NCI-H345 (cell line): ENCODE measurements at regions not wholly inside any gene's neighbourhood (a gene's known extent, or its start where the extent isn't known, plus 50 kb on each side); places are given as distances from the start of the nearest gene placed in this dataset.
"Not testable (repeated sequence)": the region's sequence is repeated elsewhere in the genome, so short reads cannot be mapped to it uniquely, and the experiment has no call there.

Experiments used
- DNase-seq: peaks from one replicate; lab custom pipeline; 2025; lab: John Stamatoyannopoulos, UW

DNA sequence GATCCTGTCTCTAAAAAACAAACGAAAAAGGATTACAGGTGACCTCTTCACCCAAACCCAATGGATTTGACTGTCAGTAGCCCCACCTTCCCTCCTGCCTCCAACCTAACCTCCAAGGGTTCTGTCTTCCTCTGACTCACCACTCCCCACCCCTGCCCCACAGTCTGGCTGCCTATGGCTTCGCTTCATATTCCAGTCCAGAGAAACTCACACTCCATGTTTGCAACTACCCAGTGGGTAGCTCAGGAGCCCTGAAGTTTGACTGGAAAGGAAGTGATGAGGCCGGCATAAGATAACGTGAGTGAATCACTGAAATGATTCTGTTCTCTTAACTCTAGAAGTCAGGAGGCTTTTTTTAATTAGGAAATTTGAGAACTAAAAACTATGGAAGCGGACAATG lies 303.9 kb downstream of the FOXO1 start:
- DNase-seq = no peak

DNA sequence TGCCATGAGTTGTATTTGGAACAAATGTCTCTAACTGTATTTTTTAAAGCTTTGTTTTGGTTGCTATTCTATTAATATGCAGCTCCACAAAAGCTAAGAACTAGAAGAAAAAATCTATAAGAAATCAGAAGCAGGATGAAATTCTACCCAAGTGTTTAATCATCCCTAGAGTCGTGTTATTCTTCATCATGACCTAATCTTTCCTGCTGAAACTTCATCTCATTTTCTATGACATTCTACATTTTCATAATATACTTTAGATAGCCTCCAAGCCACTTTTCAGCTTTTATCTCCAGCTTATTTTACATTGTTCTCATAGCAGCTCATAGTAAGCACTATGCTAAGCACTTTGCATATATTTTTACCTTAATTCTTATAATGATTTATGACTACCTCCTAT lies 302.8 kb downstream of the FOXO1 start:
- no peak for DNase-seq

GRCh38 chr13:40366119-40366518 lies 300.3 kb downstream of the FOXO1 start:
- no peak for DNase-seq

DNA sequence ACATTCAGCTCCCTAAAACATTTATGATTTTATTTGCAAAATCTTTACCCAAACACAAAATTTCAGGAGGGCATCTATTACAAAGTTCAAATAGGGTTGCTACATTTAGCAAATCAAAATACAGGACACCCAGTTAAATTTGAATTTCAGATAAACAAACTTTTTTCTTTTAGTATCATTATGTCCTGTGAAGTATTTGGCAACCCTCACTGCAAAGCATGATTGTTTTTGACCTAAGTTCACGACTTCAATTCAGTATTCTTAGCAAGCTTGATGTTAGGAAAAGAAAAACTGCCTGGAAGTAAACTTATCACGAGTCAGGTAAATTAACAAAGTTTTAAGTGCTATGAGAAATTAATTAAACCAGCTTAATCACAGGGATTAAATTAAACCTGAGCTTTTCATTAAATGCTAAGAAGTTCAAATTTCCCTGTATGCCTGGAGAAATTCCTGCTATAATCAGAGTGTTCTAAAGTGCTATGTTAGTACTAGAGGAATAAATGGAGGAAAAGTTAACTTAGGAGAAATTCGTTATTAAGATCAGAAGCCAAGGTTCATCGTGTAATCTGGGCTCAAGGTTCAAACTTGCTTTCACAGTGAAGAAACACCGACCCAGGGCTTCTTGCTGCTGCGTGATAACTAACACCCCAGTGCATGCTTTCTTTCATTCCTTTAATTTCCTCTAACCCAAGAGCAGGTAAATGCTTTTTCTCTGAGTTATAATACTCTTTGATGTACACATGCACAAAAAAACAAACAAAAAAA lies 298.1 kb downstream of the FOXO1 start:
- DNase-seq = no peak

- no peak for DNase-seq
Measured at GRCh38 chr13:40370661-40371060, 295.8 kb downstream of the FOXO1 start.

GRCh38 chr13:40371531-40372125 lies 294.8 kb downstream of the FOXO1 start:
- peak; percentile 62 for DNase-seq

GRCh38 chr13:40373608-40374007 lies 292.8 kb downstream of the FOXO1 start:
- not testable (repeated sequence) for DNase-seq

DNA sequence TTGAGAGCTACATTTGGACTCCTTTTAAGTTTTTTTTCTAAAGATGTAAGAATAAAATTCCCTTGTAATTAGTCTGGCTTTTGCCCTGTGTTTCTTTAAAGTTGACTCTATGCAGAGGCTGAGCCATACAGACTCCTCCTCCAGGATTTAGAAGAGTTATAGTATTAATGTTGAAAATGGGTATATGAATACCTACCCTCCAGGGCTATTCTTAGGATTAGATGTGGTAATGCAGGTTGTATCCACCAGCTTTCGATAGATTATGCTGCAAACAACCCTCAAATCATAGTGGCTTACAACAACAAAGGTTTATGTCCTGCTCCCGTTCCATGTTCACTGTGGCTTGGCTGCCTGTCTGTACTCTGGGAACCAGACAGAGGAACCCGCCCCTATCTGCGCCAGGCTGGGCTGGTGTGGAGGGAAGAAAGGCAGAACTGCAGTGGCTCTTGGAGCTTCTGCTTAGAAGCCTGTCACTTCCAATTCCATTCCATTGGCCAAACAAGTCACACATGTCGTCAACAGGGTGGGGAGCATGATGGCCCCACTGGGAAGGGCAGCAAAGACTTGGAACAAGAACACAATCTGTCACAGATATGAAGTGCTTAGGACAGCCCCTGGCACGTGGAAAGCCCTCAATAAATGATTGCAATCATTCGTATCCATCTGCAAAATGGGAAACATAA lies 290.8 kb downstream of the FOXO1 start:
- no peak for DNase-seq

GRCh38 chr13:40376296-40376849 lies 290.1 kb downstream of the FOXO1 start:
- peak; percentile 2 for DNase-seq

- DNase-seq = no peak
Measured at GRCh38 chr13:40376867-40377535, 289.4 kb downstream of the FOXO1 start.

GRCh38 chr13:40377783-40378182 lies 288.7 kb downstream of the FOXO1 start:
- no peak for DNase-seq

GRCh38 chr13:40379196-40379595 lies 287.2 kb downstream of the FOXO1 start:
- no peak for DNase-seq

DNA sequence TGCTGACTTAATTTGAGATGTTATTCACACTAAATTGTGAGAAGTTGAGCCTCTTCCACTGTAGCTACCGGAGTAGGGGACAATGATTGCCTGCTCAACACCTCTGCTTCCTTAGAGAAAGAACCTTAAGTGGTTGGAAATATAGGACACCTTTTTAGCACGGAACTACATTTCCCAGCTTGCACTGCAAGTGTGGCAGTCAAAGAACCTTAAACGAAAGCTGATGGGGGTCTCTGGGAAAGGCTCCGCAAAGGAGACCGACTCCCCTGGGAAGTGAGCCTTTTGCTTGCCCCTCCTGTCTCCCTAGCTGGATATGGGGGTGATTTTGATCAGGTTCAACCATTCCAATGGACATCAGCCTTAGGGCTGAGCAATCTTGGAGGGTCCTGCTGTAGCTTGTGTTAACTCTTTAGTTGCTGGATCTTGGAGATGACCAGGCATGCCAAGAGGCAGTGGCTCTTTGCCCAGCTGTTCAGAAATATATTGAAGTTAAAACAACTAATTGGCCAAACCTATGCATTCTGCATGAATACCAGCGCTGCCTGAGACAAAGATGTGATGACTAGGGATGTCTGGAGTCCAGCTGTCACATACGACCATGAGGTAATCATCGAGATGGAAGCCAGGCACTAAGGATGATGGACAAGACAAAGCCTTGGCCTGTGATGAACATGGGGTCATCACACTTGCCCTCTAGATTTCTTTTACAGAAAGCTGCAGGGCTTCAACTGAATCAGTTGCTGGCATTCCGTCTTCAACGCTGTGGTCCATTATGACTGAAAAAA lies 286.5 kb downstream of the FOXO1 start:
- DNase-seq = no peak

DNA sequence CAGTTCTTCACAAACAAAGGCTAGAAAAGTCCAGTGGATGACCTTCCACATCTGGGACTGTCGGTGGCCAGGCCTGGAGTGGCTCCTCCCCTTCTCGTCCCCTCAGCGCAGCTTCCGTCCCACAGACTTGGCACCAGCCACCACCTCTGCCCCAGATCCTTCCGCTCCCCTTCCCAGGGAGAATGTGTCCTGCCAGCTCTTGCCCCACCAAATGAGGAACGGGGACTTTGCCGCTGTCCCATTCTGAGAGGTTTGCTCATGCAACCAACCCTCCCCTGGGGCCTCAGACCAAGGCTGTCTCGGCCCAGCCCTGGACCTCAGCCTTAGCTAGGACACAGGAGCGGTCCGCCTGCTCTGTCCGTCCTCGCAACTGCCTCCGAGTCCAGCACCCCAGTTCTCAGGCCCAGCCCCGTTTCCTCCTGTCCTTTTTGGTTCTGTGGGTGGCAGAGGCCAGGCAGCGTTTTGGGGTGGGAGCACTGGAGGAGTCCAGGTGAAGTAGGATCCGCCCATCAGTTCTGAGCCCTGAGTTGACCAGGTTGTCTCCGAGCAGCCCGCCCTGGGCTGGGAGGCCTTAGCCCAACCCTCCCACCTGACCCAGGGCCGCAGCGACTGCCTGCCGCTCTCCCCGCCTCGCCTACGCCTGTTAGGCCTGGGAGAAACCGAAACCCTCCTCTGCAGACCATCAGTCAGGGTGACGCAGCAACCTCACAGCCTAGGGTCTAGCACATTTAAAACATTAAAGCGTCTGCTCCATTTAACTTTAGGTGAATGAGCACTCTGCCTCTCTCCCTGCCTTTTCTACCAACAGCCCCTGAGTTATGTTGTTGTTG lies 284.3 kb downstream of the FOXO1 start:
- no peak for DNase-seq

GRCh38 chr13:40383132-40383531 lies 283.3 kb downstream of the FOXO1 start:
- DNase-seq = no peak

- no peak for DNase-seq
Measured at GRCh38 chr13:40383885-40384284, 282.6 kb downstream of the FOXO1 start.

- no peak for DNase-seq
Measured at GRCh38 chr13:40384976-40385857, 281.2 kb downstream of the FOXO1 start.

GRCh38 chr13:40385858-40386180 lies 280.6 kb downstream of the FOXO1 start:
- no peak for DNase-seq

DNA sequence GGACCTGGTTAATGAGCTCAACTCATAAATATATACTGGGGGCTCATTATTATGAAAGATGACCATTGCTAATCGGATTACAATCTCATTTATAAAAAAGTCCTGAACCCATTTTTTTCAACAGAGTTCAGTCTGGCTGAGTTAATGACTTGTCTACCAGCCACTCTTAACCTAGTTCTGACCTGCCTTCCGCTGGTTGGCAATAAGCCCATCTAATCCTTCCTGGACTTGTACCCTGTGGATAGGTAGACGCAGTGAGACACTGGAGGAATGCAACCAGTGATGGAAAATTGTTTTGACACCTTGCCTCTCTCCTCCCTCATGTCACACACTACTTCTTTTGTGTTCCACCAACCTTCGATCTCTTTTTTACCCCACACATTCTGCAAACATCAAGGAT lies 279.9 kb downstream of the FOXO1 start:
- DNase-seq = no peak

DNA sequence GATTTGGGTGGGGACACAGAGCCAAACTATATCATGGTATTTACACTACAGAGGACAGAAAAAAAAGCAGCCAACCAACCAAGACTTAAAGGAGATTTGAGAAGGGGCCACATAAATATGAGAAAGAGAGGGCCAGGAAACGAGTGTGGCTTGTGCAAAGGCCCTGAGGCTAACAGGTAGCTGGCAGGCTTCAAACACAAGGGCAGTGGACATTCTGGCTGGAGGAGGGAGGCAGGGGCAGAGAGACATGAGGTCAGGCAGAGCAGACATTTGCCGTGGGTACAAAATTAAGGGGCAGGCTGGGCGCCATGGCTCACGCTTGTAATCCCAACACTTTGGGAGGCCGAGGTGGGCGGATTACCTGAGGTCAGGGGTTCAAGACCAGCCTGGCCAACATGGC lies 278.7 kb downstream of the FOXO1 start:
- DNase-seq = no peak
